ENCODE measurements at regions not wholly inside any gene's neighbourhood (a gene's known extent, or its start where the extent isn't known, plus 50 kb on each side); places are given as distances from the start of the nearest gene placed in this dataset.

DNA sequence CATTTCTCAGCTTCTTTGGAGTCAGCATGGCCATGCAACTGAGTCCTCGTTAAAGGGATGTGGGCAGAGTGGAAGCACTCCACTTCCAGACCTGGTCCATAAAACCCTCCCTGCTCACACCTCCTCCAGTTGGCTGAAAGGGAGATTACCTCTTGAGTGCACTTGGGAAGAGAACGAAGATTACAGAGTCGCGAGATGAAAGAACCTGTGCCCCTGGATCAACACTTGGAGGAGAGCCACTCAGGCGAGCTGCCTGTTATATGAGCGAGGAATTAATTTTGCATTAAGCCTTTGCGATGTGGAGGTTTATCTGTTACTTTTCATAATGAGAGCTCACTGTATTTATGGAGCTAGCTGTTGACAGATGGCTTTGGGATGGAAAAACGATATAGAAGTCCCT, 147.9 kb downstream of the MAF start:
- intact Hi-C loops (cut with micrococcal nuclease): no loop called here
- DNase-seq (no peak), ATAC-seq (no peak)

DNA sequence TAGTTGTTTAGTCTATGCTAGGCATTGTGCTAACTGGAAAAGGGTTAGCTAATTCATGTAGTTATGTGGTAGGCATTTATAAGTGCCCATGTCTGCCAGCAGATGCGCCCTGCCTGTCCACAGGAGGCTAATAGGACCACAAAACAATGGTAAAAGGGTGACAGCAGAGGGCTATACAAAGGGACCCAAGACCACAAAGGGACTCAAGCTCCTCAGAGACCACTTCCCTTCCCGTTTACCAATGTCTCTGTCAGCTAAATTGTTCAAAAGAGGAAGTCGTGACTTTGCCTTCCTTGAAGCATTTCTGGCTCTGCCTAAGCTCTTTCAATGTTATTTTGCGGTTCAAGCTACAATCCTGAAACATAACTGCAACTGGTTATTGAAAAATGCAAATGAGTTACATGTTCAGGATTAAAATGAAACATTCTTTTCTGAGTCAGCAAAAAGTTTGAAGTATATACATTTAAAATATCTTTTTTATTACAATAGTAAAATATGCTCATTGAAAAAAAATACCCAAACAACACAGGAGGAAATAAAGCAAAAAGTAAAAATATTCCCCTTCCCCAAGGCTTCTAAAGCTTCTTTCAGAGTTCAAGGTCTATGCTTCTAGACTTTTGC, 149.2 kb downstream of the MAF start:
- ATAC-seq (peak; percentile 56), DNase-seq (no peak)
- intact Hi-C loops (cut with micrococcal nuclease): no loop called here

DNA sequence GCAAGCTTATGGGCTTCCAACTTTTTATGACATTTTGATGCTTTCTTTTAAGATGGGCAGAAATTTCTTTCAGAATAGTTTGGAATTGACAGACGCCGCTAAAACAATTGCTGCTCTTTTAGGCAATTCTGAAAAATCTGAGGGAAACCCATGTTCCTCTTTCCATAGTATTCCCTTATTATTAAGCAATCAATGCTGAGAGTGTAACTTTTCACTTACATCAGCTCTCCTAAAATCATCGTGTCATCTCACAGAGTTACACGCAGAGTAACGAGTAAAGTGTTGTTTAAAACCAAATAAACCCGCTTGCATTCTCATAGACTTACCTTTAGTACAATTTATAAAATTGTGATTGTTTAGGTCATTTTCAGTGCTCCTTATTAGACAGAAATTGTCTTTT, 150.6 kb downstream of the MAF start:
- no peak for DNase-seq
- intact Hi-C loops (cut with micrococcal nuclease): no loop called here
- peak; percentile 27 for ATAC-seq

DNA sequence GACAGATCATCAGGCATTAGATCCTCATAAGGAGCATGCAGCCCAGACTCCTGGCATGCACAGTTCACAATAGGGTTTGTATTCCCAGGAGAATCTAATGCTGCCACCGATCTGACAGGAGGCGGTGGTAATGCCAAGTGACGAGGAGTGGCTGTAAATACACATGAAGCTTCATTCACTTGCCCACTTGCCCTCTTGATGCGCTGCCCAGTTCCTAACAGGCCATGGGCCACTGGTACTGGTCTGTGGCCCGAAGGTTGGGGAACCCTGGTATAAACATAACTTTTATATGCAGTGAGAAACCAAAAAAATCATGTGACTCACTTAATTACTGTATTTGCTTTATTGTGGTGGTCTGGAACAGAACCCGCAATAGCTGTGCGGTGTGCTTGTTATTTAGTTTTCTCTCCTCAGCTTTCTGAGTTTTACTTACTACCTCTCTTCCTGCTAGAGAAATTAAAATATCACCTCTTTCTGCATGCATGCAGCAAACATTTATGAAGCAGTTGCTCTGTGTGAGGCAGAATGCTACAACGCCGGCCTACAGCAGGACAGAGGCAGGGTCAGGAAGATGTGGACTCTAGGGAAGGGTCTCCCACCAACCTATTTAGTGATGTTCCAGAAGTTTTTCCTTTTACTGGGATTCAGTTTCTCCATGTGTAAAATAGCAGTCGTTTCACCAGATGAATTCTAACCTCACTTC, 151.3 kb downstream of the MAF start:
- intact Hi-C loops (cut with micrococcal nuclease): no loop called here
- ATAC-seq (no peak), DNase-seq (no peak)

DNA sequence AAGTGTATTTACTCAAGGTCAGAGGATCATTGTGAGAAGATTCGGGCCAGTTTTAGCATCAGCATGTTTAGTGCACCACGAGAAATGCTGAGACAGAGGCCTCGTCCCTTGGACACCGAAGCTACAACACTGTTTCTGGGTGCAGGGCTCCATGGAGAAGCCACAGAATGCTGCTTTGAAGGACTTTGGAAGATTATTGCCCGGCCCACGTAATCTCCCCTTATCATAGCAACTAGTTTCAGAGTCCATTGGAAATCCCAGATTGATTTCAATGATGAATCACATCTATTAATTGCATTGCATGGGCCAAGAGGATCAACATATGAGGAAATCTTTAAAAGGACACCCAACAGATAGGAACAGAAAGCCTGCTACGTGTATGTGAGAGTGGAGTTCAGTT, 156.0 kb downstream of the MAF start:
- DNase-seq (no peak), ATAC-seq (no peak)
- intact Hi-C loops (cut with micrococcal nuclease): no loop called here

DNA sequence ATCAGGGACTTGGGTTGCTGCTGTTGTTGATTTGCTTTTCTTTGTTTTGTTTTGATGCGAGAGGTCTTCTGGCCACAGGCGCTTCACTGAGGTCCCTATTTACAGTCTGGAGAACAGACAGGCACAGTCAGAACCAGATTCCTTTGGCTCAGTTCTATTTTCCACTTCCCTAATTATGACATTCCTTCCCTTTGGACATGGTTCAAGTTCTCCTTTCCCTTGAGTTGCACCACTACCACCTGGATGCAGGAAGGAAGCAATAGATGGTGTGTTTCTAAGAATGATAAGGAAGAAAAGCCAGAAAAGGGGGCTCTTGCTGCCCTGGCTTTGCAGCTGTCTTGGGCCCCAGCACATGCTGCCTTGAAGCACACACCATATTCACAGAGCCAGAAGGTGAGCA, 160.6 kb downstream of the MAF start:
- ATAC-seq (peak; percentile 37), DNase-seq (no peak)
- intact Hi-C loops (cut with micrococcal nuclease): no loop called here

DNA sequence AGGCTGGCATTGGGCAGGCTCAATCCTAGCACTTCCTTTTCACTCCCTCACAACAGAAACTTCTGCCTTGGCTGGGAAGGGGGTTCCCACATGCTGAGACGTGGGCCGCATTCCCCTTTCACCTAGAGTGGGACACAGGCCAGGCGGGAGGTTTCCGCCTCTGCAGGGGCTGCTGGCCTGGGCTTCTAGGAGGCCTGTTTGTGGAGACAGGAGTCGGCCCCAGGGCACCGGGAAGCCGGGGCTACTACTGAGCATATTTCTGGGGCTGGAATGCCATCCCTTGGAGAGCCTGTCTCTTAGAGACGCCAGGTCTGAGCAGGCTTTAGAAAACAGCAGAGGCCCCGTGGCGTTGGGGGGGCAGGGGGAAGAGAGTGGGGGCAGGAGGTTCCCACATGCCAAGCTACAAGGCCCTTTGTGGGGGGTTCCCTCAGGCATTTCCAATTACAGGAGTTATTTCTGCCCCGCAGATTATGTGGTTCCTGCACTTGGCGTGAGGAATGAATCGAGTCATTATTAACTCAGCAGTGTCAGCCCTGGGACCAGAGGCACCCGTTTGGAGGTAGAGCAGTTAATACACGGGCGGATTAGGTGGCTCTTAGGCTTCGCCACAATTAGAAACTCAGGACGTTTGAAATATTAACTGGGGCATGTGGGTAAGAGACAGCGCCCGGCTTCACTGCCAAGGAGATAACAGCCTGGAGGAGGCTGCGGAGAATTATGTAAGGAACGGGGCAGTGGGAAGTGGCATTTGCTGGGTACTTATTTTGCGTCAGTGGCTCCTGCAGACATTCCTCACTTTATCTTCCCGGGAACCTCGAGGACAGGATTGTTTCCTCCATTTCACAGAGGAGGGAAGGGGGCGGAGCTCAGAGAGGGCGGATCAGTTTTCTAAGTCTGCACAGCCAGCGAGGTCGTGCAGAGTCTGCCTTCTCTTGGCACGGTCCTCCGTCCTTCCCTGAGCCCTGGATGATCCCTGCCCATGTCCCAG, 162.5 kb downstream of the MAF start:
- intact Hi-C loops (cut with micrococcal nuclease): no loop called here
- DNase-seq (peak; percentile 62), ATAC-seq (peak; percentile 84)

DNA sequence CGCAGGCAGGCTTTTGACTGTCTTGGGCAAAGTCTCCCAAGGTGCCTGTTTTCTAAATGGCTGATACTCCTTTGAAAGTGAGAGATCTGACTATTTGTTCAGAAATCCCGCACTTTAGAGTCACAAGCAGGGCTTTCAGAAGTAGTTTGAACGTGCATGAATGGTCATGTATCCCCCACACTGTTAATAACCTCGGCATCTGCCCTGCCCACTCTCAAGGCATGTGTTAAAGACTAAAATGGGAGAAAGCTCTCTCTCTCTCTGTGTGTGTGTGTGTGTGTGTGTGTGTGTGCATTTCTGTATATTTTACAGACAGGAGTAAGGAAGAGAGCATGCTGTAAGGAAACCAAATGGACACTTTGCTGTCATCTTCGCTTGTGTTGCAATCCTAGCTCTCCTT, 163.7 kb downstream of the MAF start:
- intact Hi-C loops (cut with micrococcal nuclease): no loop called here
- ATAC-seq: no peak
- DNase-seq: no peak

DNA sequence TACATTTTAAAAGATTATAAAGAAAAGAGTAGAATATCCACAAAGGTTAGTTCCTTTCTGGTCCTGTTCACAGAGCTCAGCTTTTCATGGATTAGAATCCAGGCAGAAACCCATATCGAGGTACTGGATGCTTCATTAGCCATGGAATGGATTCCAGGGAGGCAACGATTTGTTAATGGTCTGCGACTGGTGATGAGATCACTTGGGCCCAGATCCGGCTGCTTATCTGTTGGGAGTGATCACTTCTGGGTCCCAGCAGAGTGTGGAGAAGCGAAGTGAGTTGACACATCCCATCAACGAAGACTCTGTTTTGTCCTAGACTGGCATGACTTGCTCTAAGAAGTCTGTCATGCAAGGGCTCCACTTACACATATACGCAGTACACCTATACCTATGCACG, 165.8 kb downstream of the MAF start:
- no peak for ATAC-seq
- intact Hi-C loops (cut with micrococcal nuclease): no loop called here

DNA sequence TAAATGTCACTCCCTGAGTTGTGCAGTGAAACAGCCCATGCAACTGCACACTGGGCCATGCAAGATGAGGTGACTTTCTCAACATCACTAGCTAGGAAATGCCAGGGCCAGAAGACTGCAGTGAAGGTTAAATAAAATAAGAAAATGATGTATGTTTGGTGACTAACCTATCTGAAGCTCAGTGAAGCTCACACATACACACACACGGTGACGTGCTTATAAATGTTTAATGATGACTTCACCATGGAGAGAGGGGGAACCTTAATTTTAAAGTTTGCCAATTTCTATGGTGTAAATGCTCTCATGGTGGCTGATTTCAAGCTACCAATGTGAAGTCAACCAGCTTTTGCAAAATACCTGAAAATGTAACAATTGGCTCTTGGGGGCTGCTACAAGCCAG, 166.4 kb downstream of the MAF start:
- DNase-seq (no peak), ATAC-seq (no peak)
- intact Hi-C loops (cut with micrococcal nuclease): no loop called here

More for the DNA sequence above, 165.8 kb downstream of the MAF start:
- no peak for DNase-seq

DNA sequence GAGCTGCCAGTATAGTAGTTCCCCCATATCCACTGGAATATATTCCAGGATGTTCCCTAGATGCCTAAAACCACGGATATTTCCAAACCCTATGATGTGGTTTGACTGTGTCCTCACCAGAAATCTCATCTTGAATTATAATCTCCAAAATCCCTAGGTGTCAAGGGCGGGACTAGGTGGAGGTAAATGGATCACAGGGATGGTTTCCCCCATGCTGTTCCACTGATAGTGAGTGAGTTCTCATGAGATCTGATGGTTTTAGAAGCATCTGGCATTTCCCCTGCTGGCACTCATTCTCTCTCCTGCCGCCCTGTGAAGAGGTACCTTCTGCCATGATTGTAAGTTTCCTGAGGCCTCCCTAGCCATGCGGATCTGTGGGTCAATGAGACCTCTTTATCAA, 168.6 kb downstream of the MAF start:
- intact Hi-C loops (cut with micrococcal nuclease): no loop called here
- ATAC-seq (no peak), DNase-seq (no peak)

DNA sequence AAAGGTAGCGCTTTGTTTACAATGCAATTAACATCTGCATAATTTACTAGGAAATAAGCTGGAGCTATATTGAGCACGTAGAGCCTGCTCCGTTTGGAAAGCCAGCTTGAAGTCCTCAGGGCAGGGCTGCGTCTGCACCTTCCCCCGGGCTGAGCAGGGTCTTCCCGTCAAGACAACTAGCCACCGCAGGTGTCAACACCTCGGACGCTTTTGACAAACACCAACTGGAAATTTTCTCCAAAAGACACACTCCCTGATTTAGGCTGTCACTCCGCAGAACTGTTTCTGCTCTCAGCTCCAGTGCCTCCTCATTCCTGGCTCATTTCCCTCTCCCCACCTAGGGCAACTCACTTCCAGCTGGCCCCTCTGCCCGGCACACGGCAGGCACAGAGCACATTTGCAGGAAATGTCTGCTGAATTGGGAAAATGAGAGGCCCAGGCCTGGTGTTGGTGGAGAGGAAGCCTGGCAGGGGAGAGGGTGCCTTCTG, 170.3 kb downstream of the MAF start:
- no peak for DNase-seq
- intact Hi-C loops (cut with micrococcal nuclease): no loop called here
- peak; percentile 34 for ATAC-seq

DNA sequence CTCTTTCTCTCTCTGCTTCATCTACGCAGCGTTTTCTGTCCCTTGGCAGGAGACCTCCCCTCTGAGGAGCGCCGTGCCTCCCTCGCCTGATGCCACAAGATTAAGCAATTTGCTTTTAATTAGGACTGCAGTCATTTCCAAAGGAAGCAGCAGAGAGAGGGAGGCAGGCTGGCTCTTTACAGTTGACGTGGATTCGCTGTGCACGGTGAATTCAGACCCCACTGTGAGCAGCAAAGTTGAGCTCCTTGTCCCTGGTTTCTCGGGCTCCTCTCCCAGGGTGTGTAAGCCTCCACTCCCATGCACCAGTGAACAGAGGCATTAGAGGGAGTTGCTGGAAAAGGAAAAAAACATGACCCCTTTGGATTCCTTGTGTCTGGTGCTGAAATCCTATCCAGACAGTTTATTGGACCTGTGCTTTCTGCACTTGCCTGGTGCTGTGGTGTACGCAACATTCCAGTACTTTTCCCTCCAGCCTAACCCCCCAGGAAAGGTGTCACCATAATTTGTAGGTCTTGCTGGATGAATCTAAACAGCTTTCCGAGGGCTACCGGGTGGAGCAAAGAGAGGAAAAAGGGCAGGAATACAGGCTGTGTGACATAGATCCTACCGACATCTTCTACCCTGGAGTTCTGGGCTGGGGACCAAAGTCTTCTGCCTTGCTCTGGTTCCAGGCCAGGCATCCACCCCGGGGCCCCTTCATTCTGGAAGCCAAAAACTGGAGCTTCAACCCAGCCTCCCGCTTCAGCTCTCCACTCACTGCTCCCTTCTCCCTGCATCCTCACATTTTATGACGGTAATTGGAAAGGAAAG, 171.0 kb downstream of the MAF start:
- ATAC-seq (peak; percentile 35), DNase-seq (no peak)
- intact Hi-C loops (cut with micrococcal nuclease): no loop called here

DNA sequence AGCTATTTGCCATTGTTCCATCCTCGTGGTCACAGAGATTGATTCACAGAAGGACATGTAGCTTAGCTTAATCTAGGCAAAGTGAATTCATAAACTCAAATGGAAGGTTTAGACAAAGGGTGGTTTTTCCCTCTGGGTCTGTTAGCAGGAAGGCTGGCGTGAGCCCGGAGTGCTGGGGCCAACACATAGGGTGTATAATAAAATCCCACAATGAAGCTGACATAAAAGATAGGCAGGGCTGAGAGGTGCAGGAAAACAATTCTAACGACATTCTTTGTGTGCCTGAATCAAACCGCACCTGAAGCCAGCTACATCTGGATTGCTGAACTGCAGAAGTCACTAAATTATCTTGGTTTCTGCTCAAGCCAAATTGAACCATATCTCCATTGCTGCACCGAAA, 173.9 kb downstream of the MAF start:
- no peak for ATAC-seq
- DNase-seq: no peak
- intact Hi-C loops (cut with micrococcal nuclease): no loop called here

DNA sequence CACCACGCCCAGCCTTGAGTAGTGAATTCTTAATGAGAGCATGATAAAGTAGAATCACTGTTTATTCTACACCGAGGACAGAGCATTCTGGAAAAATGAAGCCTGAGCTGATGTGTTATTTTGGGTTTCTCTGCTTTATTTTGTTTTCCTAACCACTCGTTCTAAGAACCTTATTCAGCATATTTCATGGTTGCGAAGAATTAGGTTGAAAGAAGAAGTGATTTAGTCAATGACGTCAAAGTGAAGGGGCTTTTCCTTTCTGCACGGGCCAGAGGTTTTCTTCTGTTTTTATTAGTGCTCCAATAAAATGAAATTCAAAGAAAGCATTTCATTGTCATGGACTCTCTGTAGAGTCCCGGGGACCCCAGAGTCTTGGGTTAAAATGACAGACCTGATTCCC, 178.5 kb downstream of the MAF start:
- intact Hi-C loops (cut with micrococcal nuclease): no loop called here
- no peak for DNase-seq
- ATAC-seq: no peak

DNA sequence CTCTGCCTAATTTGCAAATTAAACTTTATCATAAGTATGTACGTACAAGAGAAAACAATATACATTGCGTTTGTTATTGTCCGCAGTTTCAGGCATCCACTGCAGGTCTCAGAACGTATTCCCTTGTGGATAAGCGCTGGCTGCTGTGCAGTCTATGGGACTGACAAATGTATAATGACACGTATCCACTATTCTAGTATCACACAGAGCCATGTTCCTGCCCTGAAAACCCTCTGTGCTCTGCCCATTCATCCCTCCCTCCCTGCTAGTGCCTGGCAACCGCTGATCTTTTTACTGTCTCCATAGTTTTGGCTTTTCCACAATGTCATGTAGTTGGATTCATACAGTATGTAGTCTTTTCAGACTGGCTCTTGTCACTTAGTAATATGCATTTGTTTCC, 179.4 kb downstream of the MAF start:
- intact Hi-C loops (cut with micrococcal nuclease): no loop called here
- ATAC-seq (no peak), DNase-seq (no peak)

DNA sequence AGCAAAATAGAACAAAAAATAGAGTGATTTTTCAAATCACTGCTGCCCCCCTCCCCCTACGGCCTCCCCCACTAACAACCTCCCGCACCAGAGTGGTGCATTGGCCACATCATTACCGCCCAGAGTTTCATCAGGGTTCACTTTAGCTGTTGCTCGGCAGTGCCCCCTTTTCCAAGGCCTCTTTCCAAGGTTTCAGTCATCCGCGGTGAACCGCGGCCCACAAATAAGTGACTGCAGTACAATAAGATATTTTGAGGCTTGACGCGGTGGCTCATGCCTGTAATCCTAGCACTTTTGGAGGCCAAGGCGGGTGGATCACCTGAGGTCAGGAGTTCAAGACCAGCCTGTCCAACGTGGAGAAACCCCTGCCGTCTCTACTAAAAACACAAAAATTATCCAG, 180.0 kb downstream of the MAF start:
- DNase-seq: no peak
- intact Hi-C loops (cut with micrococcal nuclease): no loop called here

DNA sequence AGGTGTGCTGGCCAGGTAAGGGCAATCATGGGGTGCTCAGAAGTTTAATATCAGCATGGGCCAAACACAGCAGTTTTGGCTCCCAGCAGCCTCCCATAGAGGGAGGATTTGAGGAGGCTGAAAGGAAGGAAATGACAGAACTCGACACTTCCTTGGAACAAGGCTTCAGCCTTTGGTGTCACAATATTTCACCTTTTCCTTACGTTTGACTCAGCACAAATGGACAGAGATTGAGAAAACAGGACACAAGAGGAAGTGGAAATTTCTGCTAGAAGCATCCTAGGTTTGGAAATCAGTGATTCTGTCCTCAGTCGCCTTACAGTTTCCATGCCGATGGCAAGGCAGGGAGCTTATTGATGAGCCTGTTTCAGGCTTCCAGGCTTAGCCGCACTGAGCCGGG, 181.4 kb downstream of the MAF start:
- intact Hi-C loops (cut with micrococcal nuclease): no loop called here
- DNase-seq: no peak
- ATAC-seq: peak; percentile 47

More for the DNA sequence above, 180.0 kb downstream of the MAF start:
- no peak for ATAC-seq

DNA sequence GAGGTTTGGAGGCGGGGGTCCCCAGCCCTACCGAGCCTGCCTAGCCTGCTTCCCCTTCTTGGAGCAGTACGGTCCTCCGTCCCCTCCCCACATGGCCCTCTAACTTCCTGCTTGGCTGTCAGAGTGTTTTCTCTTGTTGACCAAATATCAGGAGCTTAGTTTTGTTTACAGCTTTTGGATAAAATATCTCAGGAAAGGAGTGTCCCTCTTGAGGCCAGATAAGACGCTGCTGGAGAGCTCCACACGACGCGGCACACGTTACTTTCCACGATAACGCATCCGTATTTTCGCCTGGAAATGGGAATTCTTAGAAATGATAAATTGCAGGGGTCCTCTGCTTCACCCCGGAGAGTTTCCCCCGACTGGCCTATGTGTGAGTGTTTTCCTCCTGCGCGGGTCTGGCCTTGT, 182.9 kb downstream of the MAF start:
- no peak for ATAC-seq
- no peak for DNase-seq
- intact Hi-C loops (cut with micrococcal nuclease): no loop called here

Data from left ventricle myocardium superior (tissue), 1 donor.